Gastroesophageal sphincter (tissue), 4 donors: ENCODE measurements at regions not wholly inside any gene's neighbourhood (a gene's known extent, or its start where the extent isn't known, plus 50 kb on each side); places are given as distances from the start of the nearest gene placed in this dataset.

ENCODE experiments used
- ATAC-seq: fragments of 150-250 bp; one replicate; pipeline ENCODE4 v1.9.1; 2016; ENCODE audit warnings: mild to moderate bottlenecking, moderate library complexity
- H3K27ac ChIP-seq, 4 donors: fragments of 200-600 bp; sonication (generic) in 3 of 4; 1 replicate in 3 of 4; 2 replicates in 1 of 4; pipeline ENCODE4 v1.5.1; 2016 to 2019
- H3K27me3 ChIP-seq: fragments of 200-600 bp; sonication (generic); one replicate; pipeline ENCODE4 v1.5.1; 2019
- H3K36me3 ChIP-seq, 2 donors: fragments of 200-600 bp; sonication (generic); one replicate each; pipeline ENCODE4 v1.5.1; 2019; ENCODE audit warnings: control low read depth in 1 of 2
- H3K4me1 ChIP-seq, 3 donors: fragments of 200-600 bp; sonication (generic); 1 replicate in 2 of 3; 2 replicates in 1 of 3; pipeline ENCODE4 v1.5.1; 2016 to 2019; ENCODE audit warnings: control low read depth in 2 of 3
- H3K4me3 ChIP-seq, 2 donors: fragments of 200-600 bp; sonication (generic); one replicate each; pipeline ENCODE4 v1.5.1; 2019; ENCODE audit warnings: mild to moderate bottlenecking in 1 of 2, moderate library complexity in 1 of 2
- H3K9me3 ChIP-seq, 3 donors: fragments of 200-600 bp; sonication (generic); one replicate each; pipeline ENCODE4 v1.5.1; 2017 to 2019; ENCODE audit warnings: control low read depth in 2 of 3
- EP300 ChIP-seq: sonication (generic); formaldehyde crosslinking; IDR thresholded peaks from one replicate; pipeline ENCODE4 v1.6.1; 2017; ENCODE audit warnings: antibody characterized with exemption, mild to moderate bottlenecking
- POLR2A ChIP-seq, 2 donors: fragments of 450-650 bp; IDR thresholded peaks; one replicate each; pipeline ENCODE4 v1.6.1; 2017; ENCODE audit warnings: antibody characterized with exemption in 2 of 2, mild to moderate bottlenecking in 2 of 2, moderate library complexity in 1 of 2
- POLR2AphosphoS5 ChIP-seq: sonication (generic); formaldehyde crosslinking; IDR thresholded peaks from one replicate; pipeline ENCODE4 v1.6.1; 2017; ENCODE audit warnings: antibody characterized with exemption
- WGBS, 2 donors: methylation state at CpG; one replicate each; pipeline ENCODE4 v1.1.5; 2018; ENCODE audit warnings: low coverage in 1 of 2; 5-methylcytosine and 5-hydroxymethylcytosine counted together
- TF ChIP-seq, protein P1 (sequence below), 4 experiments: fragments of 200-600 bp in 2 of 4; fragments of 450-650 bp in 2 of 4; sonication (generic) in 1 of 4; IDR thresholded peaks; one replicate each; pipeline ENCODE4 v1.5.1; 2017 to 2019; ENCODE audit warnings: antibody characterized with exemption in 4 of 4, mild to moderate bottlenecking in 2 of 4, moderate library complexity in 2 of 4

DNA sequence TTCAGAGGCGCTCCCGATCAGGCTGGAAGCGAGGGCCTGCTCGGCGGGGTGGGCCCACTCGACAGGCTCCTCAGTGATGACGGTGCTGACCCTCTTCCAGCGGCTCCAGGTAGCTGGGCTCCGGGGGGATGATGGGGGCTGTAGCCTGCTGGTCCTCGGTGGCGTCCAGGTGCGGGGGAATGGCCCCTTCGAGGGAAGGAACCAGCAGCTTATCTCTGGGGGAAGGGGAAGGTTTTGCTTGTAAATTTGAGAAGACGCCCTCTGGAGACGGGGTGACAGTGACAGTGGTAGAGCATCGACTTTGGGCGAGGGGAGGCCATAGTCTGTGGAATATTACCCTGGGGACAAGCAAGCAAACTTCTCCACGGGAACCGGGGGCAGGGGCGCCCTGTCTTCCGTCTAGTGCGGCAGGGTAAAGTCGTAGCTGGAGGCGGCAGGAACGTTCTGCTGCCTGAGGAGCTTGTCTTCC, 891.9 kb upstream of the LRRTM1 start:
- no peak overlapping the region for H3K4me3 ChIP-seq
- H3K4me1 ChIP-seq = no peaks in the 10 kb centered on the region
- peaks cover 0 to 25% (median 0%) of the 10 kb centered on the region in 3 donors for H3K9me3 ChIP-seq
- 90 to 100% methylated on average over 1 to 2 of the region's 25 CpGs for WGBS, 2 donors
- no peaks in the 10 kb centered on the region for H3K27me3 ChIP-seq
- H3K27ac ChIP-seq = no peak overlapping the region
- no peaks in the 10 kb centered on the region for H3K36me3 ChIP-seq
- no peak for ATAC-seq
- TF ChIP-seq POLR2A (IDR thresholded peaks at IDR 0.05) (no peak), POLR2AphosphoS5 (no peak), EP300 (no peak)
- TF ChIP-seq, protein P1, sequence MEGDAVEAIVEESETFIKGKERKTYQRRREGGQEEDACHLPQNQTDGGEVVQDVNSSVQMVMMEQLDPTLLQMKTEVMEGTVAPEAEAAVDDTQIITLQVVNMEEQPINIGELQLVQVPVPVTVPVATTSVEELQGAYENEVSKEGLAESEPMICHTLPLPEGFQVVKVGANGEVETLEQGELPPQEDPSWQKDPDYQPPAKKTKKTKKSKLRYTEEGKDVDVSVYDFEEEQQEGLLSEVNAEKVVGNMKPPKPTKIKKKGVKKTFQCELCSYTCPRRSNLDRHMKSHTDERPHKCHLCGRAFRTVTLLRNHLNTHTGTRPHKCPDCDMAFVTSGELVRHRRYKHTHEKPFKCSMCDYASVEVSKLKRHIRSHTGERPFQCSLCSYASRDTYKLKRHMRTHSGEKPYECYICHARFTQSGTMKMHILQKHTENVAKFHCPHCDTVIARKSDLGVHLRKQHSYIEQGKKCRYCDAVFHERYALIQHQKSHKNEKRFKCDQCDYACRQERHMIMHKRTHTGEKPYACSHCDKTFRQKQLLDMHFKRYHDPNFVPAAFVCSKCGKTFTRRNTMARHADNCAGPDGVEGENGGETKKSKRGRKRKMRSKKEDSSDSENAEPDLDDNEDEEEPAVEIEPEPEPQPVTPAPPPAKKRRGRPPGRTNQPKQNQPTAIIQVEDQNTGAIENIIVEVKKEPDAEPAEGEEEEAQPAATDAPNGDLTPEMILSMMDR (IDR thresholded peaks at IDR 0.05) = no peak

DNA sequence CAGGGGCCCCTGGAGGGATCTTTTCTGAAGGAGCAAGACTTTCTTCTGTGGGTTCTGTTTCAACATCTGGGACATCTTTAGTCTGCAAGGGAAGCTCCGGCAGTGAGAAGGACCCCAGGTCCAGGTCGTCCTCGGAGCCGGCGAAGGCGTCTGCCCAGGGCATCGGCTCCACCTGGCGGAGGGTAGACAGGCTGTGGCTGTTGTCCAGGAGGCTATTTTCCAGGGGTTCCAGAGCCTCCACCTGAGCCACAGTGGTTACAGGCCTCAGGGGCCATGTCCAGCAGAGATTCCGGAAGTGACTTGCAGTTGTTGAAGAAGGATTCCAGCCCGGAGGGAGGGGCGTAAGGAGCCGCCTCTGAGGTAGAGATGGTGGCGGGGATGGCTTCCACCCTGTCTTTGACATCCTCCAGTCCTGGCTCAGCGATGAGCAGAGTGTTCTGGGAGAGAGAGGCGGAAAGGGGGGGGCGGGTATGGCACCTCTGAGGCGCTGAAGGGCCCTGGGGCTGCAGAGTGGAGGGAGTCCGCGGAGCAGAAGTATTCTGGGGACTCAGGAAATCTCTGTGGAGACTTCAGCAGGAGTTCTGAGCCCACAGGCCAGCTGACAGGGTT, 891.3 kb upstream of the LRRTM1 start:
- Histone ChIP-seq H3K27ac (no peak overlapping the region), H3K27me3 (no peaks in the 10 kb centered on the region), H3K9me3 (peaks cover 0 to 25% (median 0%) of the 10 kb centered on the region in 3 donors), H3K4me3 (no peak overlapping the region), H3K4me1 (no peaks in the 10 kb centered on the region), H3K36me3 (no peaks in the 10 kb centered on the region)
- no peak for ATAC-seq
- TF ChIP-seq EP300 = no peak
- TF ChIP-seq, protein P1 (IDR thresholded peaks at IDR 0.05) = no peak
- no peak for TF ChIP-seq POLR2A (IDR thresholded peaks at IDR 0.05)
- no peak for TF ChIP-seq POLR2AphosphoS5
- WGBS, 2 donors = 96 to 100% methylated on average over 1 to 4 of the region's 19 CpGs

DNA sequence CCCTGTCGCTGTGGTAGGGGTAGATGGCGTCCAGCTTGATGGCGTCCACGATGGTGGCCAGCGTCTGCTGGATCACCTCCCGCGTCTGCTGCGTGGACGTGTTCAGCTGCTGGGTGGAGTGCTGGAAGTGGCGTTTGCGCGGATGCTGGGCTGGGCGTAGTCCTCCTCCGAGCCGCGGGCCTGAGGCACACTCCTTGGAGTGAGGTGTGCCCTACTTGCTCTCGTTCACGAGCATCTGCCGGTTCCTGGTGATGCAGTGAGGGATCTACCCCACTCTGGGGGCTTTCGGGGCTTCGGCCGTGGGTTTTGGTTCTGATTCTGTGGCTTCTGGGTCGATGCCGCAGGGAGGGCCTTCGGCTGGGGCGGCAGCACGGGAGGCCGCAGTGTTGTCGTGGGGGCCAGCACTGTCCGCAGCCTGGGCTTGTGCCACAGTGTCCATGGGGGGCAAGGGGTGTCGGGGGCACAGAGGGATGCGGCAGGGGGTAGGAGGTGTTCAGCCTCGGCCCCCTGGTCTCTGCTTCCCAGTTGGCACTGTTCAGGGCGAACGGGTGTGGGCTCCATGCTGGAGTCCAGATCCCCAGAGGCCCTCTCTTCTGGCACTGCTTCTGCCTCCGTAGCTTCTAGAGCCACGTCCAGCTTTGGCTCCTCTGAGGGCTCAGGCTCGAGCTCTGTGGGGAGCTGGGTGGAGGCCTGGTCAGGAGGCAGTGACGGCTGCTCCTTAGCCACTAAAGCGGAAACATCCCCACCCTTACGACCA, 890.6 kb upstream of the LRRTM1 start:
- no peaks in the 10 kb centered on the region for H3K36me3 ChIP-seq

DNA sequence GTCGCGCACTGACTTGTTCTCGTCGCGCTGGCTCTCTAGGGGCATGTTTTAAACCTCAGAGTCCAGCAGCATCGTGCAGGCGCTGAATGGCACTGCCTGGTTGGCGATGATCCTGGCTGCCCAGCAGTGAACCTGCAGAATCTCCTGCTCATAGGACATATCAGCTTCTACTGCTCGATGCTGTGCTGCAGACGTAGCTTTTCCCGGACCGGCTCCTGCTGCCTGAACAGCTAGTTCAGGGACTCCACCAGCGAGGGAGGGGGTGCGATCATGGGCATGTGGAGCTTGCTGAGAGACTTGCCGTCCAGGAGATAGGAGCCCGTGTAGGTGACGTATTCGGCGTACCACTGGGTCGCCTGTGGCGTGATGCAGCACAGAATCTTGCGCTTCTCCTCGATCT, 890.0 kb upstream of the LRRTM1 start:
- no peak overlapping the region for H3K4me3 ChIP-seq
- no CpG with 5 or more reads among the region's 23 CpGs for WGBS, 2 donors
- H3K9me3 ChIP-seq = peaks cover 0 to 25% (median 0%) of the 10 kb centered on the region in 3 donors
- ATAC-seq = no peak
- H3K27me3 ChIP-seq = no peaks in the 10 kb centered on the region
- TF ChIP-seq POLR2AphosphoS5 (no peak), EP300 (no peak), POLR2A (IDR thresholded peaks at IDR 0.05) (no peak)
- TF ChIP-seq, protein P1 (IDR thresholded peaks at IDR 0.05) = no peak
- H3K27ac ChIP-seq = no peak overlapping the region
- H3K36me3 ChIP-seq = no peaks in the 10 kb centered on the region
- H3K4me1 ChIP-seq = no peaks in the 10 kb centered on the region

More for the DNA sequence above, 890.6 kb upstream of the LRRTM1 start:
- Histone ChIP-seq H3K27me3 (no peaks in the 10 kb centered on the region), H3K4me1 (no peaks in the 10 kb centered on the region), H3K4me3 (no peak overlapping the region), H3K9me3 (peaks cover 0 to 25% (median 0%) of the 10 kb centered on the region in 3 donors), H3K27ac (no peak overlapping the region)
- TF ChIP-seq POLR2AphosphoS5 (no peak), POLR2A (IDR thresholded peaks at IDR 0.05) (no peak), EP300 (no peak)
- TF ChIP-seq, protein P1 (IDR thresholded peaks at IDR 0.05) = no peak
- ATAC-seq = no peak
- WGBS, 2 donors = 75% methylated on average over 4 of the region's 41 CpGs; no CpG with 5 or more reads in 1 of the 2 donors
